Keratinocyte (primary cell): ENCODE measurements at regions not wholly inside any gene's neighbourhood (a gene's known extent, or its start where the extent isn't known, plus 50 kb on each side); places are given as distances from the start of the nearest gene placed in this dataset.

Experiments used
- DNase-seq: peaks from one replicate; pipeline ENCODE4 v3.0.0-alpha.2; 2011; ENCODE audit warnings: low read depth, missing footprints, low spot score
- FAIRE-seq: peaks from 2 replicates; lab custom pipeline; 2011; peaks lifted over from hg19 to GRCh38; lab: Jason Lieb, UNC
- H2AFZ ChIP-seq: 2 replicates; pipeline ENCODE4 v1.6.0; 2012; ENCODE audit warnings: low read length, control low read depth, inconsistent platforms; ENCODE audit not compliant: control insufficient read depth
- H3K27ac ChIP-seq: 2 replicates; pipeline ENCODE4 v1.5.1; 2011; ENCODE audit warnings: low read length; ENCODE audit not compliant: control insufficient read depth, insufficient read depth
- H3K27me3 ChIP-seq: 3 replicates; pipeline ENCODE4 v1.6.0; 2011; ENCODE audit warnings: low read length; ENCODE audit not compliant: control insufficient read depth, insufficient read depth; ENCODE audit errors: extremely low read depth
- H3K36me3 ChIP-seq, 2 experiments: 2 replicates in 1 of 2; 3 replicates in 1 of 2; pipeline ENCODE4 v1.5.1; 2011; ENCODE audit warnings: low read length in 2 of 2, mild to moderate bottlenecking in 1 of 2; ENCODE audit not compliant: control insufficient read depth in 2 of 2, insufficient read depth in 2 of 2; ENCODE audit errors: extremely low read depth in 1 of 2
- H3K4me1 ChIP-seq: 3 replicates; pipeline ENCODE4 v1.5.1; 2011; ENCODE audit warnings: low read length; ENCODE audit not compliant: control insufficient read depth, insufficient read depth; ENCODE audit errors: extremely low read depth
- H3K4me2 ChIP-seq: 3 replicates; pipeline ENCODE4 v1.6.0; 2011; ENCODE audit warnings: low read depth, low read length; ENCODE audit not compliant: control insufficient read depth, insufficient read depth; ENCODE audit errors: extremely low read depth
- H3K4me3 ChIP-seq, 3 experiments: fragments of 200-600 bp in 1 of 3; sonication (generic) in 1 of 3; 2 replicates in 2 of 3; 3 replicates in 1 of 3; pipeline ENCODE4 v1.5.1; 2011 to 2016; ENCODE audit warnings: low read length in 3 of 3, mild to moderate bottlenecking in 3 of 3, control low read depth in 2 of 3, inconsistent platforms in 1 of 3, low read depth in 1 of 3, mixed read lengths in 1 of 3, mixed run types in 1 of 3, moderate library complexity in 1 of 3; ENCODE audit not compliant: control insufficient read depth in 2 of 3, insufficient read depth in 2 of 3; ENCODE audit errors: extremely low read depth in 1 of 3
- H3K79me2 ChIP-seq: 2 replicates; pipeline ENCODE4 v1.6.0; 2012; ENCODE audit warnings: low read length; ENCODE audit not compliant: control insufficient read depth, insufficient read depth
- H3K9ac ChIP-seq: 3 replicates; pipeline ENCODE4 v1.6.0; 2011; ENCODE audit warnings: low read length; ENCODE audit not compliant: control insufficient read depth, insufficient read depth; ENCODE audit errors: extremely low read depth
- H3K9me1 ChIP-seq: 3 replicates; pipeline ENCODE4 v1.6.0; 2011; ENCODE audit warnings: low read length; ENCODE audit not compliant: control insufficient read depth, insufficient read depth; ENCODE audit errors: extremely low read depth
- H3K9me3 ChIP-seq: 2 replicates; pipeline ENCODE4 v1.5.1; 2012; ENCODE audit warnings: low read depth, low read length; ENCODE audit not compliant: control insufficient read depth
- H4K20me1 ChIP-seq: 3 replicates; pipeline ENCODE4 v1.6.0; 2011; ENCODE audit warnings: low read length; ENCODE audit not compliant: control insufficient read depth, insufficient read depth; ENCODE audit errors: extremely low read depth
- EZH2 ChIP-seq: IDR thresholded peaks from one replicate; pipeline ENCODE4 v1.6.1; 2012; ENCODE audit warnings: inconsistent platforms, mild to moderate bottlenecking, low read length, moderate library complexity
- dilution Hi-C: fragments of 300-500 bp; cut with MboI; formaldehyde crosslinking; loops from one replicate; pipeline ENCODE4 v1.7.0; 2020; ENCODE audit warnings: low sequenced_read_pairs; ENCODE audit not compliant: extremely low pct_ligation_motif_present
- TF ChIP-seq, protein P1 (sequence below), 3 experiments: IDR thresholded peaks in 1 of 3; conservative IDR thresholded peaks in 1 of 3; optimal IDR thresholded peaks in 1 of 3; 2 replicates in 2 of 3; 3 replicates in 1 of 3; pipeline versions ENCODE3 to v1.5.1; 2011; ENCODE audit warnings: low read length in 3 of 3, mild to moderate bottlenecking in 3 of 3, moderate library complexity in 2 of 3, control low read depth in 1 of 3, inconsistent platforms in 1 of 3; ENCODE audit not compliant: insufficient read depth in 2 of 3; ENCODE audit errors: extremely low read depth in 1 of 3

DNA sequence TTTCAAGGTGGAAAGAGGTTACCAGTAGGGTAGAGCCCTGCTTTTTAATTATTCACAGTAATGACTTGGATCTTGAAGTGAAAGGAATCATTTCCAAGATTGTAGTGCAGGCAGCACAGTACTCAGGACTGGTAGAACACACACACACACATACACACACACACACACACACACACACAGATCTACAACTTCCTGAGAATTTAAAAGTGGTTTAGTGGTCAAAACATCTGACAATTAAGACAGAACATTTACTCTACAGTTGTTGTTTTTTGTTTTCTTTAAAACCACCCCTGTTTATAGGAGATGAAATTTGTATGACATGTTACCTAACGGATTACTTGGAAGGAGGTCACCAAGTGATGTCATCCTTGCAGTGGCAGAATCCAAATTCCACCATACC lies 146.7 kb upstream of the VRK2 start:
- Histone ChIP-seq H3K79me2 (no peaks in the 10 kb centered on the region), H3K4me3 (no peak overlapping the region), H3K9me3 (no peaks in the 10 kb centered on the region), H3K27me3 (no peaks in the 10 kb centered on the region), H3K9ac (no peak overlapping the region), H3K4me1 (no peaks in the 10 kb centered on the region), H3K4me2 (no peak overlapping the region), H3K36me3 (no peaks in the 10 kb centered on the region), H3K27ac (no peak overlapping the region), H2AFZ (no peak overlapping the region), H4K20me1 (no peaks in the 10 kb centered on the region), H3K9me1 (no peaks in the 10 kb centered on the region)
- DNase-seq (no peak), FAIRE-seq (no peak)
- dilution Hi-C loops: no loop called here
- no peak for TF ChIP-seq EZH2
- TF ChIP-seq, protein P1, sequence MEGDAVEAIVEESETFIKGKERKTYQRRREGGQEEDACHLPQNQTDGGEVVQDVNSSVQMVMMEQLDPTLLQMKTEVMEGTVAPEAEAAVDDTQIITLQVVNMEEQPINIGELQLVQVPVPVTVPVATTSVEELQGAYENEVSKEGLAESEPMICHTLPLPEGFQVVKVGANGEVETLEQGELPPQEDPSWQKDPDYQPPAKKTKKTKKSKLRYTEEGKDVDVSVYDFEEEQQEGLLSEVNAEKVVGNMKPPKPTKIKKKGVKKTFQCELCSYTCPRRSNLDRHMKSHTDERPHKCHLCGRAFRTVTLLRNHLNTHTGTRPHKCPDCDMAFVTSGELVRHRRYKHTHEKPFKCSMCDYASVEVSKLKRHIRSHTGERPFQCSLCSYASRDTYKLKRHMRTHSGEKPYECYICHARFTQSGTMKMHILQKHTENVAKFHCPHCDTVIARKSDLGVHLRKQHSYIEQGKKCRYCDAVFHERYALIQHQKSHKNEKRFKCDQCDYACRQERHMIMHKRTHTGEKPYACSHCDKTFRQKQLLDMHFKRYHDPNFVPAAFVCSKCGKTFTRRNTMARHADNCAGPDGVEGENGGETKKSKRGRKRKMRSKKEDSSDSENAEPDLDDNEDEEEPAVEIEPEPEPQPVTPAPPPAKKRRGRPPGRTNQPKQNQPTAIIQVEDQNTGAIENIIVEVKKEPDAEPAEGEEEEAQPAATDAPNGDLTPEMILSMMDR (optimal IDR thresholded peaks at IDR 0.05 in 1 of 3, IDR thresholded peaks at IDR 0.05 in 1 of 3, conservative IDR thresholded peaks at IDR 0.05 in 1 of 3; ENCODE audit: extremely low read depth in 1 of 3, insufficient read depth in 2 of 3, low read length in 3 of 3): no peak

DNA sequence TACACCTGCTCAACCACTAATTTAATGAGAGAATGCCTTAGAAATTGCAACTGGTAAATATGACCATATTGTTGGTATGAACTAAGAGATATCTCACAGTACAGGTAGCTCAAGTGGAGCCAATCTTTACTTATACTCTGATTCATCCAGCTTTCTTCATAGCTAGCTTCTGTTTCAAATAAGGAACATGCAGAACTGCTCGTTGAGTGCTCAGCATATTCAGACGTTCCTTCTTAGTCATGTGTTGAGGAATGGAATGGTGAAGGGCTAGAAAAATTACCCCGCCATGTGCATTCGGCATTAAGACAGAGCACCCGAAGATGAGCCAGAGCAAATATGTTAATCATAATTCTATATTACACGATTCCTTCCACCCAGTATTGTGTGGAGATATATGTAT lies 144.0 kb upstream of the VRK2 start:
- Histone ChIP-seq H3K79me2 (no peaks in the 10 kb centered on the region), H3K27me3 (no peaks in the 10 kb centered on the region), H3K4me1 (no peaks in the 10 kb centered on the region), H3K36me3 (no peaks in the 10 kb centered on the region), H3K9me3 (no peaks in the 10 kb centered on the region), H4K20me1 (no peaks in the 10 kb centered on the region), H3K4me3 (no peak overlapping the region), H3K27ac (no peak overlapping the region), H3K9ac (no peak overlapping the region), H3K4me2 (no peak overlapping the region), H3K9me1 (no peaks in the 10 kb centered on the region), H2AFZ (no peak overlapping the region)
- dilution Hi-C loops: no loop called here
- DNase-seq (no peak), FAIRE-seq (no peak)
- TF ChIP-seq EZH2: no peak
- TF ChIP-seq, protein P1 (optimal IDR thresholded peaks at IDR 0.05 in 1 of 3, IDR thresholded peaks at IDR 0.05 in 1 of 3, conservative IDR thresholded peaks at IDR 0.05 in 1 of 3; ENCODE audit: extremely low read depth in 1 of 3, insufficient read depth in 2 of 3, low read length in 3 of 3): no peak
